NAMALWA (cell line): ENCODE measurements at regions not wholly inside any gene's neighbourhood (a gene's known extent, or its start where the extent isn't known, plus 50 kb on each side); places are given as distances from the start of the nearest gene placed in this dataset.

ENCODE experiments used
- DNase-seq: peaks from one replicate; pipeline ENCODE4 v3.0.0-alpha.2; 2015; ENCODE audit warnings: low spot score

GRCh38 chr2:20561637-20562454 is 89.1 kb downstream of the HS1BP3 start:
- DNase-seq = no peak

GRCh38 chr2:20562540-20563225 is 88.2 kb downstream of the HS1BP3 start:
- DNase-seq = peak; percentile 32

- DNase-seq = no peak
Measured at GRCh38 chr2:20563251-20563650, 87.6 kb downstream of the HS1BP3 start.

GRCh38 chr2:20563833-20564232 is 87.1 kb downstream of the HS1BP3 start:
- no peak for DNase-seq

GRCh38 chr2:20565101-20565622 is 85.7 kb downstream of the HS1BP3 start:
- DNase-seq = no peak

GRCh38 chr2:20565623-20566236 is 85.2 kb downstream of the HS1BP3 start:
- DNase-seq = no peak

- no peak for DNase-seq
Measured at GRCh38 chr2:20566331-20566730, 84.6 kb downstream of the HS1BP3 start.

- DNase-seq = no peak
Measured at GRCh38 chr2:20567159-20567925, 83.6 kb downstream of the HS1BP3 start.
